HT1080 (cell line): ENCODE measurements at regions not wholly inside any gene's neighbourhood (a gene's known extent, or its start where the extent isn't known, plus 50 kb on each side); places are given as distances from the start of the nearest gene placed in this dataset.

ENCODE experiments used
- DNase-seq: peaks from one replicate; pipeline ENCODE4 v3.0.0-alpha.2; 2015; ENCODE audit warnings: low read depth

DNA sequence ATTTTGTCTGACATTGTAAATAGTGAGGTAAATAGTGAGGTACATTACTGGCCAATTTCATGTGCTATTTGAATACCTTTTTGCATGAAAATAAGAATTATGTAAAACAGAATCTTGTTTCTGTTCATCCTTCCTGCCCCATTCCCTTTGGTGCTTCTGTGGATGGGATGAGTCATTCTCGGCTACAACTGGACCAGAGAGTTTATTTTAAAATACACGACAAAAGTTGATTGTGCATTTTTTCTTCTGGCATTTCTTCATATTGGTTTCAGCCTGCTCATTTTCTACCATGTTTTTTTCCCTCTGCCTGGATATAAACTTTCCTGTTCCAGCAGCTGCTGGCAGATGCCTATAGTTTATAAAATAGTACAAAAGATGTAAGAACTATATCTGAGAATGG, 107.5 kb downstream of the CYSLTR2 start:
- DNase-seq: peak; percentile 27

DNA sequence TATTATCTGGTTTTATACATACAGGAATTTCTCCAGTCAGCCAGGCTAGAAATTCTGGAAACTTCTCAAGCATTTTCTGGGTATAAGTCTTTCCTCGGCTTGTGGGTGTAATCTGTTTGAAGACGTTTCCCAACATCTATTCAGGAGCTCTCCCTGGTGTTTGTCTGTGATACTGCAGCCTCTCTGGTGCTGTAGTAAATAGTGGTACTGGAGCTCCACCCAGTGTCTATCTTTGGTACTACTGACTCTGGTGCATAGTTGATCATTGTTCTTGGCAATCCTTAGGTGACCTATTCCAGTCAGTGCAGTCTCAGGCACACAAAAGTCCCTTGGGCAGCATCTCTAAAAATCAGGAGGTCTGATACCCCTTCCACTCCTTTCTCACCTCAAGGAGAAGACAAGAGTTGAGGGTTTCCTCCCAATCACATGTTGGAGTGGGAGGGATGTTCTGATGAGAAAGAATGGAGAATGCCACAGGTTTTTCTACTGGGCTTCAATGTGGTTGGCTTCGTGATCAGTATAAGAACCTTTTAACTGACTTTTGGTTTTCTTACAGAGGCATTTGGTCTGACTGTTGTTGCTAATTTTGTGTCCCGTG, 115.5 kb downstream of the CYSLTR2 start:
- peak; percentile 84 for DNase-seq

DNA sequence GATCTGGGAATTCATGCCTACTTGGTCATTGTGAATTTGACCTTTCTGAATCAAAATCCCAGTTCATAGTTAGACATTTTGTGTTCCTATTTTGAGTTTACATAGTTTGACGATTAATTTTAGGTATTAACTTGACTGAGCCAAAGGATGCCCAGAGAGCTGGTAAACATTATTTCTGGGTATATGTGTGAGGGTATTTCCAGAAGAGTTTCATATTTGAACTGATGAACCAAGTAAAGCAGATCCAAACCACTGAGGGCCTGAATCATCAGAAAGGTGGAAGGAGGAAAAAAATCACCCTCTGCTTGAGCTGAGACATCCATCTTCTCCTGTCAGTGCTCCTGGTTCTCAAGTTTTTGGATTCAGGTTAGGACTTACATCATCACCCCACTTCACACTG, 116.6 kb downstream of the CYSLTR2 start:
- no peak for DNase-seq

- DNase-seq: no peak
These were observed 119.2 kb downstream of the CYSLTR2 start for GRCh38 chr13:48772908-48773307.

DNA sequence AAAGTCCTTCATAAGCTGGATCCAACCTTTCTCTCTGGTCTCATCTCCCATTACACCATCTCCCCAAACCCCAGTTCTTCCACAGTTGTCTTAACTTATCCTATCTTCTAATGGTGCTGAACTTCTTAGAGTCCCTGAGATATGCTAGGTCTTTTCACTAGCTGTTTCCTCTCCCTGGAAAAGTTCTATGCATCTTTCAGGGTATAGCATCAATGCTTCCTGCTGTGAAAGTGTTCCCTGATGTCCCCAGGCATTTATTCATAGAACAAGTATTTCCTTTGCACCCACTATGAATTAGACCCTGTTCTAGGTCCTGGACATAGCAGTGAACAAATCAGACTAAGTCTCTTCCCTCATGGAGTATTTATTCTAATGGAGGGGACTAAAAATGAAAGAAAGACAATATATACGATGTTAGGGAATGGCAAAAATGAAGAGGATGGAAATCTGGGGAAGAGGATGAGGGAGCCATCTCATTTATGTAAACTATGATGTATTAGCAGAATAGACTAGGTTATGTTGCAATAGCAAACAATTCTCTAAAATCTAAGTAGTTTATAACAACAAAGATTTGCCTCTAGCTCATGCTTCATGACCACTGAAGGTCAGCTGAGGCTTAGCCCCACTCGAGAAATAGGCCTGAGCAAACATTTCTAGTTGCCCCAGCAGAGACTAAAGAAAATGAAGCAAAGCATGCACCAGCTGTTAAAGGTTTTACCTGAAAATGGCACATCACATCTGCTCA, 120.0 kb downstream of the CYSLTR2 start:
- DNase-seq: no peak

DNA sequence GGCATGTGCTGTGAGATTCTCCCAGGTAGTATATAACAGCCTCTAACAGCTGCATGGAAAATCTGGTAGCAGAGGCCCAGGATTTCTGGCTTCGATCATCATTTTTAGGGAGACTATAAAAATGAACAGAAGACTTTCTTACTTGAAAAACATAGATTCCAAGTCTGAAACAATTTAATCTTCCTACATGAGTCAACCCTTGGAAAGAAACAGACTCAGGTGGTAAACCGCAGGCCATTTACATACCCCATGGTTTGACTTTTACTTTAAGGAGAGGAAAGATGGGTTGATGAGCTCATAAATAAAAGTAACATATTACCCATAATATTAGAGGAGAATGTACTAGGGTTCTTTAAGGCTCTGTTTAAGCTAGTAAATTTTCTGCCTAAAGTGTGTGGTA, 121.6 kb downstream of the CYSLTR2 start:
- DNase-seq: peak; percentile 71

DNA sequence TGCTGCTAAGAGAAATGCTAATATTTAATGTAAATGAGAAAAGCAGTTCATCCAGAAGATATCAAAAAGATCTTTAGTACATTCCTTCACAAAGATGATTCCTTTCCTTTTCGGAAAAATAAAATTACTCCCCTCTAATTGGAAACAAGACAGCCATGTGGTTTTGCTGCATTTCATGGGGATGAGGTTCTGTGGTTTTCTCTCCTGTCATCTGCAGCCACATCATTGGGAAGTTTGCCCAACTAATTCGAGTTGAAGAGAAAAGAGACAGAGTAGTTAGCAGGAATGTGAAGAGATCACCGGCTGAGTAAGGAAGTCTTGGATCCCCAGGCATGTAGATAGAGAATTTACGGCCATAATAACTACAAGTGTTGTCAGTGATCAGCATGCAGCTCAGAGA, 122.1 kb downstream of the CYSLTR2 start:
- DNase-seq: peak; percentile 92

DNA sequence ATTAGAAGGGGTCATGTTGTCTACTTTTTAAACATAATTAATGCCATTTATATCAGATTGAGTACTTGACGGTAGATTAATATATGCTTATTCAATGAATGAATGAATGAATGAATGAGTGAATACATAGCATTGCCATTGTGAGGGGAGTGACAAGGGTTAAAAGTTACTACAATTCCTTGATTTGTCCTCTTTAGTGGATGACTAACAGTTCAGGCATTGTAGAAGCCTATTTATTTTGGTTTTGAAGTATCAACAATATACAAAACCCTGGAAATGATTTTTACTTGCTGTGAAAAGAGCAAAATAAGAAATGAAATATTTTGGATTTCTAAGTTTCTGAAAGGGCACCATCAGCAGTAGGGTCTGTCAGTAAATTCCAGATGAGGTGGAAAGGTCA, 122.7 kb downstream of the CYSLTR2 start:
- DNase-seq: no peak

DNA sequence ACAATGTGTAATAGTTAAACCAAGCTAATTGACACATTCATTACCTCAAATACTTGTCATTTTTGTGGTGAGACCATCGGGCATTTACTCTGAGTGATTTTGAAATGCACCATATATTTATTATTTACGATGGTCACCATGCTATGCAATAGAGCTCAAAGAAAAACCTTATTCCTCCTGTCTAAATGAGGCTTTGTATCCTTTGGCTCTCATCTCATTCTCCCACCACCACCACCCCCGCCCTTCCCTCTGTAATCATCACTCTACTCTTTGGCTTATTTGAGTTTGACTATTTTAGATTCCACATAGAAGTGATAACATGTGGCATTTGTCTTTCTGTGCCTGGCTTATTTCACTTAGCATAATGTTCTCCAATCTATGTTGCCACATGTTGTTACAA, 124.9 kb downstream of the CYSLTR2 start:
- no peak for DNase-seq

- no peak for DNase-seq
These were observed 127.1 kb downstream of the CYSLTR2 start for GRCh38 chr13:48780713-48781341.

DNA sequence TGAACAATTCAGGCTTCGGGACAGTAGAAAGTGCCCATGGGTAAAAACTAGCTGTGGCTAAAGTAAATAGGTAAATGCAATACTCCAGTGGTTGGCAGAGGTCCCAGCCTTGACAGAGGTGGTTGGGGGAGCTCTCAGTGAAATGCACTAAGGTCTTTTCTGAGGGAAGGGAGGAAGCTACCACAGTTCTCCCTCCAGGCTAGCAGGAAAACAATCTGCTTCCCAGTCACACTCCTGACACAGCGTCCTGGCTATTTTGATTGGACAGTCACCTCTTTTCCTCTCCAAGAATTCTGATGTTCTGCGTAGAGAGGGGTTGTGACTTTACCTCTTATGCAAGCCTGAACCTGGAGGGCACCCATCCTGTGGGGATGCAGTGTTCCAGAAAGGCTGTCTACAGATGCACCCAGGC, 128.7 kb downstream of the CYSLTR2 start:
- DNase-seq: no peak

- peak; percentile 99 for DNase-seq
These were observed 129.5 kb downstream of the CYSLTR2 start for GRCh38 chr13:48783181-48783630.

DNA sequence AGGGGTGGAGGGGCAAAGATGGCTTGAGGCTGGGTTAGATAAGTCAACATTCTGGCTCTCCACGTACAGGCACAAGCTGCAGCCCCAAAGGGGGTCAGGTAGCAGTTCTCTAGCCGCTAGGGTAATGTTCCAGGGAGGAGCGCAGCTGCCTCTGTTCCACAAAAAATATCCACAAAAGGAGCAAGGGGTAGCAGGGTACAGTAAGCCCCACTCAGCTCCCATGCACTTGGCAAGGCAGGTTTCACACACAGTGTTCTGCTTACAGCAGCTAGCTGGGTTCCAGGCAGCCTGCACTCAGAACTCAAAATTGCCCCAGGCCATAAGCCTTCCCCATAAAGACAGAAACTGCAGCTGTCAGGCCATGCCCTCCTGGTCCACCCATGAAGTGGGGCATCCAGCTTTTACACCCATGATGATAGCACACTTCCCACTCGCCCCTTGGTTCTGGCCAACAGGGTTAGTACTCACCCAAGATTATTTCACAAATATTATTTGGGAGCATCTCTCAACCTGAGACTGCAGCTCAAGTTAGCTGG, 130.0 kb downstream of the CYSLTR2 start:
- DNase-seq: no peak

GRCh38 chr13:48784916-48785548, 131.3 kb downstream of the CYSLTR2 start:
- DNase-seq: no peak

DNA sequence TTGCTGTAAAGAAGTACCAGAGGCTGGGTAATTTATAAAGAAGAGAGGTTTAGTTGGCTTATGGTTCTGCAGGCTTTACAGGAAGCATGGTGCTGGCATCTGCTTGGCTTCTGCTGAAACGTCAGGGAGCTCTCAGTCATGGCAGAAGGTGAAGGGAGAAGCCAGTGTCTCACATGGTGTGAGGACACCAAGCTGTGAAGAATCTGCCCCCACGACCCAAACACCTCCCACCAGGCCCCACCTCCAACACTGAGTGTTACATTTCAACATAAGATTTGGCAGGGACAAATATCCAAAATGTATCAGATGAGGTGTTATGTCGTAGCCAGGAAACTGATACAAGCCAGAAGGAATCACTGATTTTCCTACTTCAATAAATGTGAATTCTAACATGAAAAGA, 136.5 kb downstream of the CYSLTR2 start:
- no peak for DNase-seq

DNA sequence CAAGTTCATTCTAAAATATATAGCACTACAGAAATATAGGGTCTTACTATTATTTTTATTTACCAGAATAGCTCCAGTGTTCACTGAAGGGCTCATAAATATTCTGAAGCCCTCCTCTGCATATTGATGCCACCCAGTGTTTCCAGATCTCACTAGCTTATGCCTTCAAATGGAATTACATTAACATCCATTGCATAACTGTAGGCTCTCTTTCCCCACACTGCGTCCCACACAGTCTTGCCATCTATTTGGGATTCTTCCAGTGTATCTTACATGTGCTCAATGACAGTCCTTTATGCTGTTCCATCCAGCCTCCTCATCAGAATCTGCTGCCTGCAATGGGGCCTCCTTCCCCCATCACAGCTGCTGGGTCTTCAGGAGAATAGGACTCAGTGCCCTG, 137.2 kb downstream of the CYSLTR2 start:
- no peak for DNase-seq

GRCh38 chr13:48797127-48797526, 143.4 kb downstream of the CYSLTR2 start:
- no peak for DNase-seq

DNA sequence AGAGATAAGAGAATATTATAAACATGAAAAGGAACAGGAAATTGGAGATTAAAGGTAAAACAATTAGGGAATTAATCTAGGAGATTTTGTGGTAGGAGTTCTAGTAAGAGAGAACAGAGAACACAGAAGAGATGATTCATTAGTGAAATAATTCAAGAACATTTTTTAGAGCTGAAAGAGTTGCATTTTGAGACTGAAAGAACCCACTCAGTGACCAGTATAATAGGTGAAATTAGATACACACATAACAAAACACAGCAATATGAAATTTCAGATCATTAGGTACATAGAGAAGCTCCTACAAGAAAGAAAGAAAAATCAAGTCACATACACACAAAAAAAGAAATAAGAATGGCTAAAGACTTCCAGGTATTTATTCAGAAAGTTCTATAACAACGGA, 144.0 kb downstream of the CYSLTR2 start:
- no peak for DNase-seq

DNA sequence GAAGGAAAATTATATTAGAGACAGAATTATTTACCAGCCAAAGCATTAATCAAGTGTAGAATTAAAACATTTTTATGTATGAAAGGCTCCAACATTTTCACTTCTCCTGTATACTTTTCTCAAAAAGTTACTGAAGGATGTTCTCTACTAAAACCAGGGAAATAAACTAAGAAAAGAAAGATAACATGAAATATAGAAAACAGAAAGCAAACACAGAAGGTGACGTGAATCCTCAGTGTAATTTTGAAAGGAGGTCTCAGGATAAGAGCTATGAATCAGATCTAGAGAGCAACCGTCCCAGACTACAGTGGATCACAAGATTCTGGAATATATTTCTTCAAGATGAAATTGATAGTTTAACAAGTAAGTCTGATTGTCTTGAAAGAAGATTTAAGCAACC, 144.5 kb downstream of the CYSLTR2 start:
- no peak for DNase-seq

GRCh38 chr13:48801255-48801654, 147.5 kb downstream of the CYSLTR2 start:
- no peak for DNase-seq

GRCh38 chr13:48804821-48805601, 151.3 kb downstream of the CYSLTR2 start:
- peak; percentile 67 for DNase-seq
